Left ventricle myocardium inferior (tissue), 1 donor: ENCODE measurements at regions not wholly inside any gene's neighbourhood (a gene's known extent, or its start where the extent isn't known, plus 50 kb on each side); places are given as distances from the start of the nearest gene placed in this dataset.
A peak's percentile ranks its signal among the peaks of the same experiment; 100 is the strongest.

ENCODE experiments used
- DNase-seq: peaks from one replicate; pipeline ENCODE4 v3.0.0-alpha.2; 2020
- H3K27ac ChIP-seq: fragments of 200-600 bp; replicated peaks from 2 replicates; pipeline ENCODE4 v1.8.0; 2021
- H3K27me3 ChIP-seq: fragments of 200-600 bp; 2 replicates; pipeline ENCODE4 v1.8.0; 2021; ENCODE audit warnings: low read depth
- H3K36me3 ChIP-seq: fragments of 200-600 bp; 2 replicates; pipeline ENCODE4 v1.8.0; 2021
- H3K4me1 ChIP-seq: fragments of 200-600 bp; 2 replicates; pipeline ENCODE4 v1.8.0; 2021
- H3K4me3 ChIP-seq: fragments of 200-600 bp; 2 replicates; pipeline ENCODE4 v1.8.0; 2021; ENCODE audit warnings: mild to moderate bottlenecking, moderate library complexity
- H3K9me3 ChIP-seq: fragments of 200-600 bp; replicated peaks from 2 replicates; pipeline ENCODE4 v1.8.0; 2021
- intact Hi-C: fragments of 100-400 bp; cut with micrococcal nuclease; formaldehyde crosslinking; loops from one replicate; pipeline ENCODE4 v1.11.0; 2022
- TF ChIP-seq, protein P1 (sequence below): fragments of 200-600 bp; IDR thresholded peaks from 2 replicates; pipeline ENCODE4 v1.8.0; 2021; ENCODE audit warnings: antibody characterized with exemption, mild to moderate bottlenecking, borderline replicate concordance
- donor health status: DM: no; HTN: yes; CAD: no; lungs with severe emphysema.

DNA sequence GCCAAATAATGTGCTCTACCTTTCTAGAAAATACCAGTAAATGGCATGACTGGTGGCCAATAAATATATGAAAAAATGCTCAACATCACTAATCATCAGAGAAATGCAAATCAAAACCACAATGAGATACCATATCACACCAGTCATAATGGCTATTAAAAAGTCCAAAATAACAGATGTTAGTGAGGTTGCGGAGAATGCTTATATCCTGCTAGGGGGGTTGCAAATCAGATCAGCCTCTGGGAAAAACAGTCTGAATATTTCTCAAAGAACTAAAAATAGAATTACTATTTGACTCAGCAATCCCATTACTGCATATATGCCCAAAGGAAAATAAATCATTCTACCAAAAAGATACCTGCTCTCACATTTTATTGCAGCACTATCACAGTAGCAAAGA lies 115.1 kb downstream of the RASGEF1B start:
- intact Hi-C loops, result no loop called here
- H3K9me3 ChIP-seq, result no peaks in the 10 kb centered on the region
- no peaks in the 10 kb centered on the region for H3K36me3 ChIP-seq
- DNase-seq, result no peak
- no peak overlapping the region for H3K27ac ChIP-seq
- TF ChIP-seq, protein P1, sequence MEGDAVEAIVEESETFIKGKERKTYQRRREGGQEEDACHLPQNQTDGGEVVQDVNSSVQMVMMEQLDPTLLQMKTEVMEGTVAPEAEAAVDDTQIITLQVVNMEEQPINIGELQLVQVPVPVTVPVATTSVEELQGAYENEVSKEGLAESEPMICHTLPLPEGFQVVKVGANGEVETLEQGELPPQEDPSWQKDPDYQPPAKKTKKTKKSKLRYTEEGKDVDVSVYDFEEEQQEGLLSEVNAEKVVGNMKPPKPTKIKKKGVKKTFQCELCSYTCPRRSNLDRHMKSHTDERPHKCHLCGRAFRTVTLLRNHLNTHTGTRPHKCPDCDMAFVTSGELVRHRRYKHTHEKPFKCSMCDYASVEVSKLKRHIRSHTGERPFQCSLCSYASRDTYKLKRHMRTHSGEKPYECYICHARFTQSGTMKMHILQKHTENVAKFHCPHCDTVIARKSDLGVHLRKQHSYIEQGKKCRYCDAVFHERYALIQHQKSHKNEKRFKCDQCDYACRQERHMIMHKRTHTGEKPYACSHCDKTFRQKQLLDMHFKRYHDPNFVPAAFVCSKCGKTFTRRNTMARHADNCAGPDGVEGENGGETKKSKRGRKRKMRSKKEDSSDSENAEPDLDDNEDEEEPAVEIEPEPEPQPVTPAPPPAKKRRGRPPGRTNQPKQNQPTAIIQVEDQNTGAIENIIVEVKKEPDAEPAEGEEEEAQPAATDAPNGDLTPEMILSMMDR, result no peak
- H3K4me3 ChIP-seq, result no peak overlapping the region
- H3K4me1 ChIP-seq, result no peaks in the 10 kb centered on the region
- peaks cover 6% of the 10 kb centered on the region for H3K27me3 ChIP-seq

DNA sequence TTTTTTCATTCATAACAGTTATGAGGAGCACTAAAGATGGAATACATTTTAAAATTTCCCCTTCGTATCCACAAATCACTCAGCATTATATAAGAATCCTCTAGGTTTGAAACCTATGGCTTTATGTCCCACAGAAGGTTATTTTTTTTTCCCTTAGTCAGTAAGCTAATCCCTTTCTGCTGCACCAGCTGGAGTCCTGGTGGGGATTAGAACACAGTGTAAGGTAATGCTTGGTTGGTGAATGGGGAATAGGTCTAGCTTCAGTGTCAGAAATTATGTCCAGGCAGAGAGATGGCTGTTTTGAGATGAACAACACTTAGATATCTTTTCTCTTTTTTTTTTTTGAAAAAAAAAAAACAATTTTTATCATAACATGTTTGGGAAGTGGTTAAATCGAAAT lies 116.6 kb downstream of the RASGEF1B start:
- H3K4me3 ChIP-seq, result no peak overlapping the region
- no peak overlapping the region for H3K27ac ChIP-seq
- no peak for DNase-seq
- H3K4me1 ChIP-seq, result no peaks in the 10 kb centered on the region
- intact Hi-C loops, result no loop called here
- no peaks in the 10 kb centered on the region for H3K36me3 ChIP-seq
- TF ChIP-seq, protein P1, result no peak
- H3K9me3 ChIP-seq, result no peaks in the 10 kb centered on the region
- peaks cover 6% of the 10 kb centered on the region for H3K27me3 ChIP-seq

DNA sequence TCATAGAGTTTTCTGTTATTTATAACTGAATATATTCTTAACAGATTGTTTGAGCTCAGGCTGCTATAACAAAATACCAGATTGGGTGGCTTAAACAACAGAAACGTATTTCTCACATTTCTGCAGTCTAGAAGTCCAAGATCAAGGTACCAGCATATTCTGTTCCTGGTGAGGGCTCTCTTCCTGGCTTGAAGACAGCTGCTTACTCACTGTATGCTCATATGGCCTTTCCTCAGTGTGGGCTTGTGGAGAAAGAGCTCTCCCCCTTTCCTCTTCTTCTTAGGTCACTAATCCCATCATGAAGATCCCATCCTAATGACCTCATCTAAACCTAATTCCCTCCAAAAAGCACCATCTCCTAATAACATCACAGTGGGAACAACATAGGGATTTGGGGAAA lies 117.8 kb downstream of the RASGEF1B start:
- intact Hi-C loops, result loop anchor here (5.0 kb wide), 1 partner anchor 287 kb away; no protein-coding TSS in a partner anchor
- Histone ChIP-seq H3K4me1 (no peaks in the 10 kb centered on the region), H3K27me3 (peaks cover 6% of the 10 kb centered on the region), H3K36me3 (no peaks in the 10 kb centered on the region), H3K27ac (no peak overlapping the region), H3K9me3 (no peaks in the 10 kb centered on the region), H3K4me3 (no peak overlapping the region)
- TF ChIP-seq, protein P1, result no peak
- DNase-seq, result no peak

DNA sequence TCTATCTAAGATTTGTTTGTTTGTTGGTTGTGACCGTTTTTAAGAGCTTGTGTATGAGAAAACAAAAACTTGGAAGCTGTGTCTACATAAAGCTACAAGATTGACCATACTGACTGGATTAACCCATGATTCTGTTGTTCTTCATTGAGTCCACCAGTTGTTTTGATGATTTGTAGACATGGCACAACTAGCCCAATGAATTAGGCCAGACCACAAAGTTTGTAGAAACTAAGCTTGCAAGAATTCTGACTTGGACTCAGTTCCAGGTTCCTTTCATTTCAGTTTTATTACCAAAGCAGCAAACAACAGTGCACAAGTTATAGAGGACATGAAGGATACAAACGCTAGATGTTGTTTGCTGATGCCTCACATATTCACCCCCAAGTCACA lies 119.3 kb downstream of the RASGEF1B start:
- Histone ChIP-seq H3K27ac (no peak overlapping the region), H3K4me1 (no peaks in the 10 kb centered on the region), H3K27me3 (peaks cover 6% of the 10 kb centered on the region), H3K36me3 (no peaks in the 10 kb centered on the region), H3K4me3 (no peak overlapping the region), H3K9me3 (no peaks in the 10 kb centered on the region)
- intact Hi-C loops, result loop anchor here (5.0 kb wide), 1 partner anchor 285 kb away; no protein-coding TSS in a partner anchor
- no peak for DNase-seq
- TF ChIP-seq, protein P1, result no peak

DNA sequence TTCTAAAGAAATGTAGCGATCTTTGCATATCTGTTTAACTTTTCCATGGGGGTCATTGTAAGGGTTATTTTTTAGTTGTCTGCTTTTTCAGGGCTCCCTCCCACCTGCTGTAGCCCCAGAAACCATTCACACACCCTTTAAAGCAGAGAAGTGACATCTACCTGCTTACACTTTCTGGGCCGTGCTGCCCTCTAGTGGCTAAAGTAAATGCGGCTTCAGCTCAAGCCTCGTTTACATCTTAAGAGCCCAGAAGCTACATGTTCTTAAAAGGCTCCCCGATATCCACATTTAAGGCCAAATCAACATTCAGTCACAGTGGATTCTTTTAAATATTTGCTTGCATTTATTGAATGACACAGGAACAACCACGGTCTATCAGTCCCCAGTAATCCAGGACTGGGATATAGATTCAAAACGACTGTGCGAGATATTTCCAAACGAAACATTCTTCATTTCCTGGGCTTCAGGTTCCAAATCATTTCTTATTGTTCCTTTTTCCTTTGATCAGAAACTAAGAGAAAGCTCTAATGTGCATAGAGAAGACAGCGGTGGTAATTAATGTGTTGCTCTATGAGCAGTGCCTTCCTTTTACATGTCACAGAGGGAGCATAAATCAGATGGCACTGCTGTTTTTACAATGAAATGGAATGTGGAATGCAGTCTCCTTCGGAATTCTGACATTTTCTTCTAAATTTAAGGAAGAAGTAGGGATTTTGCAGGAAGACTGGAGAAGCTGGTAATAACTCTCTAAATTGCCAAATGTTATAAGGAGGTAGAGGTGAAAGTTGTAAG lies 119.9 kb downstream of the RASGEF1B start:
- intact Hi-C loops, result loop anchor here (5.0 kb wide), 1 partner anchor 285 kb away; no protein-coding TSS in a partner anchor
- H3K27ac ChIP-seq, result no peak overlapping the region
- H3K27me3 ChIP-seq, result peaks cover 6% of the 10 kb centered on the region
- no peaks in the 10 kb centered on the region for H3K9me3 ChIP-seq
- H3K4me1 ChIP-seq, result no peaks in the 10 kb centered on the region
- TF ChIP-seq, protein P1, result peak; percentile 89
- no peak overlapping the region for H3K4me3 ChIP-seq
- H3K36me3 ChIP-seq, result no peaks in the 10 kb centered on the region
- peak; percentile 55 for DNase-seq
